GM23338 (cell line): ENCODE measurements at regions not wholly inside any gene's neighbourhood (a gene's known extent, or its start where the extent isn't known, plus 50 kb on each side); places are given as distances from the start of the nearest gene placed in this dataset.

Source experiments
- ATAC-seq: fragments of 200-7000 bp; cut with Tn5 transposase; 3 replicates; pipeline ENCODE4 v1.9.1; 2020
- DNase-seq: peaks from one replicate; pipeline ENCODE4 v3.0.0-alpha.2; 2015; ENCODE audit warnings: low spot score
- H2AFZ ChIP-seq: fragments of 200-600 bp; sonication (generic); 2 replicates; pipeline ENCODE4 v1.8.0; 2016; ENCODE audit warnings: antibody characterized with exemption, mild to moderate bottlenecking, moderate library complexity
- H3F3A ChIP-seq: fragments of 200-600 bp; sonication (generic); replicated peaks from 2 replicates; pipeline ENCODE4 v1.8.0; 2017; ENCODE audit warnings: antibody characterized with exemption, mixed run types, low read depth
- H3K27ac ChIP-seq: fragments of 200-600 bp; sonication (generic); 2 replicates; pipeline ENCODE4 v1.6.1; 2016; ENCODE audit warnings: low read depth
- H3K27me3 ChIP-seq: fragments of 200-600 bp; sonication (generic); 2 replicates; pipeline ENCODE4 v1.8.0; 2016; ENCODE audit warnings: mild to moderate bottlenecking, mixed run types, moderate library complexity; ENCODE audit not compliant: insufficient read depth
- H3K36me3 ChIP-seq: fragments of 200-600 bp; sonication (generic); 2 replicates; pipeline ENCODE4 v1.8.0; 2016; ENCODE audit warnings: mild to moderate bottlenecking; ENCODE audit not compliant: insufficient read depth
- H3K4me1 ChIP-seq: fragments of 200-600 bp; sonication (generic); 2 replicates; pipeline ENCODE4 v1.8.0; 2016; ENCODE audit warnings: mild to moderate bottlenecking, moderate library complexity; ENCODE audit not compliant: insufficient read depth
- H3K4me2 ChIP-seq: fragments of 200-600 bp; sonication (generic); 2 replicates; pipeline ENCODE4 v1.7.1; 2017; ENCODE audit warnings: mixed run types
- H3K4me3 ChIP-seq: fragments of 200-600 bp; sonication (generic); 2 replicates; pipeline ENCODE4 v1.6.1; 2016; ENCODE audit warnings: mixed run types
- H3K79me2 ChIP-seq: fragments of 200-600 bp; sonication (generic); replicated peaks from 2 replicates; pipeline ENCODE4 v1.8.0; 2017; ENCODE audit warnings: mild to moderate bottlenecking; ENCODE audit not compliant: insufficient read depth
- H3K9me2 ChIP-seq: fragments of 200-600 bp; sonication (generic); 2 replicates; pipeline ENCODE4 v1.8.0; 2017; ENCODE audit not compliant: insufficient read depth
- H4K20me1 ChIP-seq: fragments of 200-600 bp; sonication (generic); replicated peaks from 2 replicates; pipeline ENCODE4 v1.8.0; 2017; ENCODE audit warnings: mild to moderate bottlenecking; ENCODE audit not compliant: insufficient read depth
- H3K27ac Mint-ChIP-seq: 2 replicates; pipeline ENCODE4 v1.8.0; 2020; ENCODE audit warnings: inconsistent platforms, mild to moderate bottlenecking, moderate library complexity, mixed read lengths
- H3K27me3 Mint-ChIP-seq: 3 replicates; pipeline ENCODE4 v1.8.0; 2022; ENCODE audit warnings: low read depth, mild to moderate bottlenecking, moderate library complexity, mixed read lengths, inconsistent platforms; ENCODE audit not compliant: insufficient read depth, poor library complexity
- H3K36me3 Mint-ChIP-seq: 3 replicates; pipeline ENCODE4 v1.8.0; 2021; ENCODE audit warnings: low read depth, mild to moderate bottlenecking, inconsistent platforms, moderate library complexity, mixed read lengths
- H3K4me1 Mint-ChIP-seq: 3 replicates; pipeline ENCODE4 v1.8.0; 2020; ENCODE audit warnings: mild to moderate bottlenecking, inconsistent platforms, mixed read lengths
- H3K4me3 Mint-ChIP-seq: 3 replicates; pipeline ENCODE4 v1.8.0; 2021; ENCODE audit warnings: moderate library complexity, mild to moderate bottlenecking, inconsistent platforms, mixed read lengths
- H3K9me3 Mint-ChIP-seq: 3 replicates; pipeline ENCODE4 v1.8.0; 2020; ENCODE audit warnings: moderate library complexity, mild to moderate bottlenecking, inconsistent platforms, mixed read lengths
- EZH2phosphoT487 ChIP-seq: fragments of 200-600 bp; sonication (generic); IDR thresholded peaks from one replicate; pipeline ENCODE4 v1.8.1; 2018; ENCODE audit warnings: antibody characterized with exemption; ENCODE audit not compliant: unreplicated experiment
- POLR2AphosphoS5 ChIP-seq: IDR thresholded peaks from 2 replicates; pipeline ENCODE4 v1.6.1; 2016; ENCODE audit warnings: antibody characterized with exemption, low read depth
- ZNF114 ChIP-seq: fragments of 250-450 bp; sonication (Bioruptor Pico); IDR thresholded peaks from 2 replicates; pipeline ENCODE4 v1.5.0; 2020; ENCODE audit warnings: mild to moderate bottlenecking, moderate library complexity
- ZNF331 ChIP-seq: fragments of 250-450 bp; sonication (Bioruptor Pico); IDR thresholded peaks from 2 replicates; pipeline ENCODE4 v1.5.0; 2020; ENCODE audit warnings: low read depth, mild to moderate bottlenecking, moderate library complexity
- ZNF462 ChIP-seq: fragments of 250-450 bp; sonication (Bioruptor Pico); IDR thresholded peaks from 2 replicates; pipeline ENCODE4 v1.5.0; 2020; ENCODE audit warnings: mild to moderate bottlenecking, moderate library complexity
- TF ChIP-seq, protein P1 (sequence below): IDR thresholded peaks from one replicate; pipeline ENCODE4 v1.6.1; 2018; ENCODE audit warnings: antibody characterized with exemption; ENCODE audit not compliant: unreplicated experiment

GRCh38 chr20:48198929-48199451 is 413.7 kb upstream of the SULF2 start (continued):
- TF ChIP-seq ZNF462 (CRISPR knock-in tag) (no peak), POLR2AphosphoS5 (no peak)

DNA sequence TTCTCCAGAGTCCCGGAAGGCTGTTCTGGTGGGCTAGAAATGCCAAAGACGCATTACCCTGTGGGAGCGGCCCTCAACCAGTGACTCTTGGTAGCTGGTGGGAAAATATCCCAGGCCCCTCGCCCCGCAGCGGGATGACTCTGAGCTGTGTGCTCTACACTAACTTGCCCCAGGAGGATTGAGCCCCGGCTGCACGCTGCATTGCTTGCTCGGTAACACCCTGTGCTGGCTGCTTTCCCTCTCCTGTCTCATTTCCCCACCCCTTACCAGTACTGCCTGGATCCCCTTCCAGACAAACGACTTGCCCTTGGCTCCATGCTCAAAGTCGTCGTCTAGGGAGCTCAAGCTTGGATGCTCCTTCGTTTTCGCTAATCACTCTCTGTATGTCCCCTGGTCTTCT is 411.8 kb upstream of the SULF2 start:
- Mint-ChIP-seq H3K9me3 (no peaks in the 10 kb centered on the region), H3K4me1 (peaks cover 6% of the 10 kb centered on the region; the same call in 2 of the 3 replicates), H3K36me3 (no peaks in the 10 kb centered on the region), H3K27ac (no peak overlapping the region; the same call in 1 of the 2 replicates), H3K4me3 (no peak overlapping the region), H3K27me3 (peaks cover 7% of the 10 kb centered on the region)
- H2AFZ ChIP-seq = no peak overlapping the region
- H3K4me1 ChIP-seq = no peaks in the 10 kb centered on the region
- no peaks in the 10 kb centered on the region for H3K27me3 ChIP-seq
- no peaks in the 10 kb centered on the region for H3K36me3 ChIP-seq
- H4K20me1 ChIP-seq = no peaks in the 10 kb centered on the region
- no peaks in the 10 kb centered on the region for H3F3A ChIP-seq
- no peak overlapping the region for H3K4me2 ChIP-seq
- H3K4me3 ChIP-seq = no peak overlapping the region
- ATAC-seq (no peak), DNase-seq (no peak)
- no peaks in the 10 kb centered on the region for H3K79me2 ChIP-seq
- no peak overlapping the region for H3K27ac ChIP-seq
- H3K9me2 ChIP-seq = no peaks in the 10 kb centered on the region
- TF ChIP-seq, protein P1, sequence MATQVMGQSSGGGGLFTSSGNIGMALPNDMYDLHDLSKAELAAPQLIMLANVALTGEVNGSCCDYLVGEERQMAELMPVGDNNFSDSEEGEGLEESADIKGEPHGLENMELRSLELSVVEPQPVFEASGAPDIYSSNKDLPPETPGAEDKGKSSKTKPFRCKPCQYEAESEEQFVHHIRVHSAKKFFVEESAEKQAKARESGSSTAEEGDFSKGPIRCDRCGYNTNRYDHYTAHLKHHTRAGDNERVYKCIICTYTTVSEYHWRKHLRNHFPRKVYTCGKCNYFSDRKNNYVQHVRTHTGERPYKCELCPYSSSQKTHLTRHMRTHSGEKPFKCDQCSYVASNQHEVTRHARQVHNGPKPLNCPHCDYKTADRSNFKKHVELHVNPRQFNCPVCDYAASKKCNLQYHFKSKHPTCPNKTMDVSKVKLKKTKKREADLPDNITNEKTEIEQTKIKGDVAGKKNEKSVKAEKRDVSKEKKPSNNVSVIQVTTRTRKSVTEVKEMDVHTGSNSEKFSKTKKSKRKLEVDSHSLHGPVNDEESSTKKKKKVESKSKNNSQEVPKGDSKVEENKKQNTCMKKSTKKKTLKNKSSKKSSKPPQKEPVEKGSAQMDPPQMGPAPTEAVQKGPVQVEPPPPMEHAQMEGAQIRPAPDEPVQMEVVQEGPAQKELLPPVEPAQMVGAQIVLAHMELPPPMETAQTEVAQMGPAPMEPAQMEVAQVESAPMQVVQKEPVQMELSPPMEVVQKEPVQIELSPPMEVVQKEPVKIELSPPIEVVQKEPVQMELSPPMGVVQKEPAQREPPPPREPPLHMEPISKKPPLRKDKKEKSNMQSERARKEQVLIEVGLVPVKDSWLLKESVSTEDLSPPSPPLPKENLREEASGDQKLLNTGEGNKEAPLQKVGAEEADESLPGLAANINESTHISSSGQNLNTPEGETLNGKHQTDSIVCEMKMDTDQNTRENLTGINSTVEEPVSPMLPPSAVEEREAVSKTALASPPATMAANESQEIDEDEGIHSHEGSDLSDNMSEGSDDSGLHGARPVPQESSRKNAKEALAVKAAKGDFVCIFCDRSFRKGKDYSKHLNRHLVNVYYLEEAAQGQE = no peak
- no peak for TF ChIP-seq ZNF462 (CRISPR knock-in tag)
- TF ChIP-seq ZNF331 (CRISPR knock-in tag) = no peak
- TF ChIP-seq EZH2phosphoT487 = no peak
- TF ChIP-seq ZNF114 (CRISPR knock-in tag) = no peak
